HG03175 (cell line): ENCODE measurements at regions not wholly inside any gene's neighbourhood (a gene's known extent, or its start where the extent isn't known, plus 50 kb on each side); places are given as distances from the start of the nearest gene placed in this dataset.

ENCODE experiments used
- ATAC-seq: cut with Tn5 transposase; IDR thresholded peaks from one replicate; pipeline ENCODE4 v1.9.1; 2021; ENCODE audit warnings: mild to moderate bottlenecking, moderate library complexity; ENCODE audit not compliant: unreplicated experiment

- no peak for ATAC-seq
Measured at GRCh38 chr1:38241594-38242334, 195.2 kb upstream of the POU3F1 start.

GRCh38 chr1:38240618-38241017 lies 194.0 kb upstream of the POU3F1 start:
- no peak for ATAC-seq

GRCh38 chr1:38239258-38239835 lies 192.8 kb upstream of the POU3F1 start:
- ATAC-seq: no peak

- no peak for ATAC-seq
Measured at GRCh38 chr1:38238294-38238693, 191.7 kb upstream of the POU3F1 start.

- no peak for ATAC-seq
Measured at GRCh38 chr1:38235705-38236104, 189.1 kb upstream of the POU3F1 start.

GRCh38 chr1:38231941-38232340 lies 185.3 kb upstream of the POU3F1 start:
- no peak for ATAC-seq

- no peak for ATAC-seq
Measured at GRCh38 chr1:38228718-38229117, 182.1 kb upstream of the POU3F1 start.

GRCh38 chr1:38225745-38226144 lies 179.2 kb upstream of the POU3F1 start:
- ATAC-seq: no peak

GRCh38 chr1:38223391-38223790 lies 176.8 kb upstream of the POU3F1 start:
- no peak for ATAC-seq

GRCh38 chr1:38222891-38223290 lies 176.3 kb upstream of the POU3F1 start:
- no peak for ATAC-seq

- ATAC-seq: no peak
Measured at GRCh38 chr1:38221006-38221649, 174.5 kb upstream of the POU3F1 start.

GRCh38 chr1:38217316-38217715 lies 170.7 kb upstream of the POU3F1 start:
- ATAC-seq: no peak

GRCh38 chr1:38213646-38214434 lies 167.2 kb upstream of the POU3F1 start:
- ATAC-seq: no peak

GRCh38 chr1:38210895-38211177 lies 164.2 kb upstream of the POU3F1 start:
- no peak for ATAC-seq

- ATAC-seq: no peak
Measured at GRCh38 chr1:38210021-38210894, 163.7 kb upstream of the POU3F1 start.

GRCh38 chr1:38208716-38209632 lies 162.4 kb upstream of the POU3F1 start:
- no peak for ATAC-seq

- ATAC-seq: no peak
Measured at GRCh38 chr1:38207906-38208305, 161.3 kb upstream of the POU3F1 start.

GRCh38 chr1:38207275-38207674 lies 160.7 kb upstream of the POU3F1 start:
- ATAC-seq: no peak

- ATAC-seq: no peak
Measured at GRCh38 chr1:38204698-38205097, 158.1 kb upstream of the POU3F1 start.

GRCh38 chr1:38203441-38203840 lies 156.8 kb upstream of the POU3F1 start:
- no peak for ATAC-seq
